DOHH2 (cell line): ENCODE measurements at regions not wholly inside any gene's neighbourhood (a gene's known extent, or its start where the extent isn't known, plus 50 kb on each side); places are given as distances from the start of the nearest gene placed in this dataset.

Experiments used
- CTCF ChIP-seq: fragments of 200-600 bp; sonication (generic); IDR thresholded peaks from one replicate; pipeline ENCODE4 v1.5.1; 2014; ENCODE audit warnings: antibody characterized with exemption, mild to moderate bottlenecking, low read depth, low read length; ENCODE audit not compliant: poor library complexity, severe bottlenecking
- EZH2phosphoT487 ChIP-seq: fragments of 200-600 bp; sonication (generic); IDR thresholded peaks from 2 replicates; pipeline ENCODE4 v1.6.1; 2017; ENCODE audit warnings: borderline replicate concordance, mild to moderate bottlenecking, antibody characterized with exemption, low read length, moderate library complexity, mixed read lengths

GRCh38 chr5:54727874-54728587 is 210.5 kb downstream of the SNX18 start:
- TF ChIP-seq CTCF (no peak), EZH2phosphoT487 (no peak)
